ENCODE measurements at regions not wholly inside any gene's neighbourhood (a gene's known extent, or its start where the extent isn't known, plus 50 kb on each side); places are given as distances from the start of the nearest gene placed in this dataset.

GRCh38 chr15:68506071-68506470, 72.7 kb upstream of the CORO2B start:
- TF ChIP-seq CTCF (IDR thresholded peaks at IDR 0.05): no peak
- Histone ChIP-seq H3K9me3 (no peaks in the 10 kb centered on the region), H3K4me1 (peaks cover 0 to 7% (median 6%) of the 10 kb centered on the region in 4 donors), H3K27ac (no peak overlapping the region), H3K27me3 (no peaks in the 10 kb centered on the region), H3K4me3 (no peak overlapping the region), H3K36me3 (no peaks in the 10 kb centered on the region)
- peak in 1 of 2 donors; percentile 48 for DNase-seq
- intact Hi-C loops (cut with DNase I; ENCODE audit: low total_unique reads): no loop called here

GRCh38 chr15:68507447-68507846, 71.3 kb upstream of the CORO2B start:
- no peak for DNase-seq
- Histone ChIP-seq H3K27ac (no peak overlapping the region), H3K4me3 (no peak overlapping the region), H3K36me3 (no peaks in the 10 kb centered on the region), H3K27me3 (no peaks in the 10 kb centered on the region), H3K9me3 (no peaks in the 10 kb centered on the region), H3K4me1 (peaks cover 0 to 13% (median 11%) of the 10 kb centered on the region in 4 donors)
- no peak for TF ChIP-seq CTCF (IDR thresholded peaks at IDR 0.05)
- intact Hi-C loops (cut with DNase I; ENCODE audit: low total_unique reads): no loop called here

- no peaks in the 10 kb centered on the region for H3K9me3 ChIP-seq
Measured at GRCh38 chr15:68508485-68509189, 70.2 kb upstream of the CORO2B start.

GRCh38 chr15:68510558-68510957, 68.2 kb upstream of the CORO2B start:
- H3K4me3 ChIP-seq: no peak overlapping the region
- peak overlapping the region in 1 of 2 donors; percentile 73 for H3K27ac ChIP-seq
- no peak for DNase-seq
- H3K4me1 ChIP-seq: peaks cover 0 to 20% (median 13%) of the 10 kb centered on the region in 4 donors
- TF ChIP-seq CTCF (IDR thresholded peaks at IDR 0.05): no peak
- H3K36me3 ChIP-seq: no peaks in the 10 kb centered on the region
- no peaks in the 10 kb centered on the region for H3K27me3 ChIP-seq
- no peaks in the 10 kb centered on the region for H3K9me3 ChIP-seq
- intact Hi-C loops (cut with DNase I; ENCODE audit: low total_unique reads): no loop called here

More at GRCh38 chr15:68508485-68509189, 70.2 kb upstream of the CORO2B start:
- Histone ChIP-seq H3K27ac (no peak overlapping the region), H3K27me3 (no peaks in the 10 kb centered on the region), H3K4me3 (no peak overlapping the region), H3K36me3 (no peaks in the 10 kb centered on the region), H3K4me1 (peaks cover 0 to 20% (median 13%) of the 10 kb centered on the region in 4 donors)
- no peak for TF ChIP-seq CTCF (IDR thresholded peaks at IDR 0.05)
- intact Hi-C loops (cut with DNase I; ENCODE audit: low total_unique reads): no loop called here
- peak in 1 of 2 donors; percentile 48 for DNase-seq

- H3K27ac ChIP-seq: peak overlapping the region; percentile 73 to 75
- no peak for DNase-seq
- TF ChIP-seq CTCF (IDR thresholded peaks at IDR 0.05): no peak
Measured at GRCh38 chr15:68511073-68511991, 67.5 kb upstream of the CORO2B start.

More at GRCh38 chr15:68511073-68511991, 67.5 kb upstream of the CORO2B start:
- no peaks in the 10 kb centered on the region for H3K9me3 ChIP-seq
- H3K36me3 ChIP-seq: no peaks in the 10 kb centered on the region
- no peaks in the 10 kb centered on the region for H3K27me3 ChIP-seq
- peaks cover 0 to 20% (median 13%) of the 10 kb centered on the region in 4 donors for H3K4me1 ChIP-seq
- H3K4me3 ChIP-seq: no peak overlapping the region
- intact Hi-C loops (cut with DNase I; ENCODE audit: low total_unique reads): no loop called here
